Mammary epithelial cell (primary cell): ENCODE measurements at regions not wholly inside any gene's neighbourhood (a gene's known extent, or its start where the extent isn't known, plus 50 kb on each side); places are given as distances from the start of the nearest gene placed in this dataset.

ENCODE experiments used
- CTCF ChIP-seq, 2 donors: IDR thresholded peaks in 1 of 2; conservative IDR thresholded peaks in 1 of 2; 2 replicates each; pipeline ENCODE4 v1.5.1; 2011 to 2012; ENCODE audit warnings: inconsistent platforms in 2 of 2, low read length in 2 of 2, mild to moderate bottlenecking in 2 of 2, control low read depth in 1 of 2, low read depth in 1 of 2; ENCODE audit not compliant: insufficient read depth in 1 of 2; ENCODE audit errors: extremely low read depth in 1 of 2
- EZH2 ChIP-seq: IDR thresholded peaks from 2 replicates; pipeline ENCODE4 v1.6.1; 2012; ENCODE audit warnings: low read length, inconsistent platforms, borderline replicate concordance

GRCh38 chr21:24938573-24938972 is 668.7 kb downstream of the MRPL39 start:
- TF ChIP-seq CTCF (conservative IDR thresholded peaks at IDR 0.05 in 1 of 2, IDR thresholded peaks at IDR 0.05 in 1 of 2; ENCODE audit: extremely low read depth in 1 of 2, insufficient read depth in 1 of 2, low read depth in 1 of 2, low read length in 2 of 2) (no peak), EZH2 (no peak)
